NCI-H2107 treated with DMSO at 0.1 percent for 48 hours (cell line): ENCODE measurements at regions not wholly inside any gene's neighbourhood (a gene's known extent, or its start where the extent isn't known, plus 50 kb on each side); places are given as distances from the start of the nearest gene placed in this dataset.
"Not testable (repeated sequence)": the region's sequence is repeated elsewhere in the genome, so short reads cannot be mapped to it uniquely, and the experiment has no call there.

Experiments
- DNase-seq: peaks from one replicate; lab custom pipeline; 2025; ENCODE audit not compliant: unreplicated experiment; lab: John Stamatoyannopoulos, UW

GRCh38 chr11:90629229-90629806, 406.5 kb upstream of the CHORDC1 start:
- DNase-seq = no peak

- DNase-seq = no peak
Measured at GRCh38 chr11:90614318-90614717, 391.5 kb upstream of the CHORDC1 start.

- DNase-seq = not testable (repeated sequence)
Measured at GRCh38 chr11:90613037-90613436, 390.2 kb upstream of the CHORDC1 start.

- no peak for DNase-seq
Measured at GRCh38 chr11:90606721-90607120, 383.9 kb upstream of the CHORDC1 start.

- DNase-seq = no peak
Measured at GRCh38 chr11:90601261-90601660, 378.4 kb upstream of the CHORDC1 start.

GRCh38 chr11:90594658-90595057, 371.8 kb upstream of the CHORDC1 start:
- no peak for DNase-seq

GRCh38 chr11:90593099-90593498, 370.2 kb upstream of the CHORDC1 start:
- DNase-seq = no peak

GRCh38 chr11:90590286-90590685, 367.4 kb upstream of the CHORDC1 start:
- DNase-seq = no peak

GRCh38 chr11:90589735-90590134, 366.9 kb upstream of the CHORDC1 start:
- DNase-seq = no peak

- no peak for DNase-seq
Measured at GRCh38 chr11:90587896-90588295, 365.0 kb upstream of the CHORDC1 start.

GRCh38 chr11:90585491-90585890, 362.6 kb upstream of the CHORDC1 start:
- DNase-seq = peak; percentile 26

GRCh38 chr11:90582999-90583398, 360.1 kb upstream of the CHORDC1 start:
- not testable (repeated sequence) for DNase-seq

GRCh38 chr11:90564531-90564930, 341.7 kb upstream of the CHORDC1 start:
- DNase-seq = no peak

- DNase-seq = no peak
Measured at GRCh38 chr11:90558328-90558865, 335.5 kb upstream of the CHORDC1 start.

GRCh38 chr11:90556606-90557005, 333.8 kb upstream of the CHORDC1 start:
- no peak for DNase-seq

- no peak for DNase-seq
Measured at GRCh38 chr11:90556026-90556425, 333.2 kb upstream of the CHORDC1 start.

- no peak for DNase-seq
Measured at GRCh38 chr11:90555477-90555876, 332.6 kb upstream of the CHORDC1 start.

- DNase-seq = no peak
Measured at GRCh38 chr11:90542092-90542491, 319.2 kb upstream of the CHORDC1 start.

- no peak for DNase-seq
Measured at GRCh38 chr11:90536301-90536700, 313.5 kb upstream of the CHORDC1 start.

- DNase-seq = no peak
Measured at GRCh38 chr11:90532125-90532524, 309.3 kb upstream of the CHORDC1 start.

GRCh38 chr11:90531001-90531400, 308.2 kb upstream of the CHORDC1 start:
- DNase-seq = no peak

- DNase-seq = no peak
Measured at GRCh38 chr11:90525962-90526361, 303.1 kb upstream of the CHORDC1 start.

- DNase-seq = no peak
Measured at GRCh38 chr11:90512846-90513245, 290.0 kb upstream of the CHORDC1 start.
